Dermis microvascular lymphatic vessel endothelial cell (primary cell): ENCODE measurements at regions not wholly inside any gene's neighbourhood (a gene's known extent, or its start where the extent isn't known, plus 50 kb on each side); places are given as distances from the start of the nearest gene placed in this dataset.

ENCODE experiments used
- DNase-seq, 2 donors: peaks; one replicate each; pipeline versions ENCODE4 v3.0.0 to v3.0.0-alpha.2; 2010; ENCODE audit warnings: low read depth in 2 of 2

DNA sequence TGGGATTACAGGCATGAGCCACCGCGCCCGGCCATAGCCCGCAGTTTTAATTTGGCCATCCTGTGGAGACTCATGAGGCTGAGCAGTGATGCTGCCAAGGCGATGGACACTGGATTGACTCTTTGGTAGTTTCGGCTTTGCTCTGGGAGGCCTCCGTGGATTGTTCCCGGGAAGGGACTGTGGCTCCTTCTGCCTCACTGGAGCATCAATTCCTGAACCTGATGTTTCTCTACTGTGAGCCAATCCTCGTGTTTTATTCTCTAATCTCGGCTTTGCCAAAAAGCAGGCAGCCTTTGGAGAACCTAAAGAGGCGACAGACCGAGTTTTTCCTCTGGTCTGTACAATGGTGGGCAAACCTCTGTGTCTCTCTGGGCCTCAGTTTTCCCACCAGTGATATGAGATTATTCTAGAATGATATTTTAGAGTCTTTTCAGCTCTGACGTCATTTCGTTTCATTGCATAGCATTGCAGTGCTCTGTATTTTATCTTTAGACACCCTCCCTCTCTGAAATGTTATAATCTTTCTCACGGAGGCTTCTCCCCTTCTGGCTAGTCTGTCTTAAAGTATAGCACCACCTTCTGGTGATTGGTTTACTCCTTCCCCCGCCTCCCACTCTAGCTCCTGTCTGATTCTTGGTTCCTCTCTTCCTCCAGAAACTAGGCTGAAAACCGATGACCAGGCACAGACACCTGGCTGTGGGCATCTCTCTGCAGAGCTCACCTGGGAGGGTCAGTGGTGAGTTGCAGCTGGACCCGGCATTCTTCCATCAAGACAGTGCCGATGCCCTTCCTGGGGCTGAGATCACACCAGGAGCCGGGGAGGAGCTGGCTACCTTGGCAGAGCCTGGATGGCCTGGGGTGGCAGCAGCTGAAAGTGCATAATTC is 341.3 kb downstream of the MYCN start:
- DNase-seq, result peak in 1 of 2 donors; percentile 17

DNA sequence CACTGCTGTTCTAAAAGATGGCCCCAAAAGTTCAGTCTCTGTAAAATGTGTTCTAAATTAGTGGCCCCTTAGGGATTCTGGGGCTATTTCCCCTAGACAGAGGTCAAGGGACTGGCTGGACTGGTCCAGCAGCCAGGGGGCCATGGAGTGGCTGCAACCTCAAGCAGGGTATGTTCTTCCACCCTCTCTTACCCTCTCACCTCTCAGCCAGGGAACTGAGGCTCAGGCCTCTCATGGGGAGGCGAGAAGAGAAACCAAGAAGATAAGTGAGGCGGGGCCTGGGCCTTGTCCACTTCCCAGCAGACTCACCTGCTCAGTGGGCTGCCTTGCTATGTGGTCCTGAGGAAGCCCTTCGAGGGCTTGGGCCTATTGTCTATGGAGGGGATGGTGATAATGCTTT is 339.7 kb downstream of the MYCN start:
- DNase-seq, result no peak

DNA sequence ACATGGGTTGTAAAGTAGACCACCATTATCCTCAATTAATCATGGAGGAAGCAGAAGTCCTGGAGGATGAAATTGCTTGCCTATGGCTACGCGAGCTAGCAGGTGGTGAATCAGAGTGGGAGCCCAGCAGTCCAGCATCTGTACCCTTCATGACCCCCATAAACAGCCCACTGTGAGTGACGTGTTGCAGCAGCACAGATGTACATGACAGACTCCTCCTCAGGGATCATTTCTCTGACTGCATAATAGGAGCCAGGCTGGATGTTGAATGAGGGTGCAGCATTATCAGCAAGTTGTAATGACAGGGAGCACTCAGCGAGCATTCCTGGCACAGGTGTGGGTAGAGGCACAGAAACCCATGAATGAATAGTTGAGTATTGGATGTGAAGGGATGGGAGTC is 339.3 kb downstream of the MYCN start:
- no peak for DNase-seq

DNA sequence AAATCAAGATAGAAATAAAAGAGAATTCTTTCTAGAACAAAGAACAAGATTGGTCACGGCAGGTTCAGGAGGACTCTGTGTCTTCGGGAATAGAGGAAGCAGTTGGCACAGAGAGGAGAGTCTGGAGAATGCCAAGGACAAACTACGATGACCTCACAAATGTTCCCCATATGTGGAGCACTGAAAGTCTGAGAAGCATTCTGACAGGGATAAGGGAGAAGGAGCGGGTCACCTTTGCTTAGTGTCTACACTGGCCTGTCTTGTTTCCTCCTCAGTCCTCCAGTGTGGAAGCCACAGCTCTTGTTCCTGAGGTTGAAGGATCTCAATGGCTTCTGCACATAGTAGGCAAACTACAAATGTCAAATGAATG is 338.8 kb downstream of the MYCN start:
- no peak for DNase-seq

DNA sequence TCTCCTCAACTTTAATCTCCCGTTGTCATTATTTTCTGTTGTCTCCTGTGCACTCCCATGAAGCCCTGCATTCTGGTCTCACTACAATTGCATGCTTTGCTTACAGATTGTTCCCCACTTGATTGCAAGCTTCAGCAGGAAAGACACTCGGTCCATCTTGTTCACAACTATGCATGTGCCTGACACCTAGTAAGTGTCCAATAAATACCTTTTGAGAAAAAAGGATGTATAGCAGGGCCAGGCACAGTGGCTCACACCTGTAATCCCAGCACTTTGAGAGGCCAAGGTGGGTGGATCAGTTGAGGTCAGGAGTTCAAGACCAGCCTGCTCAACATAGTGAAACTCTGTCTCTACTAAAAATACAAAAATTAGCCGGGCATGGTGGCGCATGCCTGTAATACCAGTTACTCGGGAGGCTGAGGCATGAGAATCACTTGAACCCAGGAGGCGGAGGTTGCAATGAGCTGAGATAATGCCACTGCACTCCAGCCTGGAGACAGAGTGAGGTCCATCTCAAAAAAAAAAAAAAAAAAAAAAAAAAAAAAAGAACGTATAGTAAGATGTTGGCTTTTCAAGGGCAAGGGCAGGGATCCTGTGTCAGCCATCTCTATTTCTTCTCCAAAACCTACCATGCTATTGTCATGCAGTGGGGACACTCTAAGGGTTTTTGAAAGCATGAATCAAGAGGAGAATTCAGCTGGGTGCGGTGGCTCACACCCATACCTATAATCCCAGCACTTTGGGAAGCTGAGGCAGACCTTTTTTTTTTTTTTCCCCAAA is 338.3 kb downstream of the MYCN start:
- no peak for DNase-seq

DNA sequence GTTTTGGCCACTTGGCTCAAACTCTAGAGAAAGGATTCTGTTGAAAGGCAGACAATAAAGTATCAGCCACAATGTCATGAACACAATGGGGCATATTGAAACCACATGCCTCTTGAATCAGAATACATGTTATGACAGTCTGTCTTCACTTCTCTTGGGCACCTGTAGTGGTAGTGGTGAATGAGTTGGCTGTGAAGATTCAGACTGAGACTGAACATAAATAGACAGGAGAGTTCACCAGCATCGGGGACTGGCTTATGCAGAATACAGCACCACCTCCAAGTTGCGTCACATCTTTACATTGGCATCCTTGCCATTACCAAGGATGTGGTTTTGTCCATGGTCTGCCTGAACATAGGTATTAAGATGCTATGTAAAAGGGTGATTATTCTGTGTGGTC is 336.8 kb downstream of the MYCN start:
- DNase-seq, result no peak

DNA sequence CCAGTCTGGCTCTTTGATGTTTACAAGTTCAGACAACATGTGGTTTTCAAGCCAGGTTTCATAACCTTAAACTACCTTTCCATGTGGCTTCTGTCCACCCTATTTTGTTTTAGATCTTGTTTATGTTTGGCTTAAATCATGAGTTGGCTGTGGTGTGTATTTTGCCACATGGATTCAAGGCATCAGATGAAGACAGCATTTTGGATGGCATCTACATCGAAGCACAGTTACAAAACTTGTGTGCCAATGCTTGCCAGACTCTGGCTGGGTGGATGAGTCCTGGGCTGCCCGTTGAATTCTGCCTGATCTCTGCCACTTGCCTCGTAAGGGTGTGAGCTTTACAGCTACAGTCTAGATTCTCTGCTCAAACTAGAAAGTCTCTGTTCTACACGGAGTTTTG is 335.3 kb downstream of the MYCN start:
- DNase-seq, result no peak

DNA sequence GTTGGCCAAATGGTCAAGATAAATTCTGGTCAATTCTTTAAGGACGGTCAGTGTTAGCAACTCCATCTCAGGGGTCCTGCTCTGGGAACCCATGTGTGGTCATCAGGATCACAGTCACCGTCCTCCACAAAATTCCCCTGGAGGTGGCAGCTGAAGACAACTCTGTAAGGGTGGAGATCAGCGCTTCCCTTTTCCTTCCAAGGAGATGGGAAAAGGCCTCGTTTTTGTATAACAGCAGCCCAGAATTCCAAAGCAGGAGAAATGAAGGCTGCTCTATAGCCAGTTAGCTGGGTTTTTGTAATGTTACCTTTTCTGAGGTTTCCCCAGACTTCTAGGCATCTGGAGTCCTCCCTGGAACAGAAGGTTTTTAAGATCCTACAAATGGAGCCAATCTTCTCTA is 334.8 kb downstream of the MYCN start:
- no peak for DNase-seq

DNA sequence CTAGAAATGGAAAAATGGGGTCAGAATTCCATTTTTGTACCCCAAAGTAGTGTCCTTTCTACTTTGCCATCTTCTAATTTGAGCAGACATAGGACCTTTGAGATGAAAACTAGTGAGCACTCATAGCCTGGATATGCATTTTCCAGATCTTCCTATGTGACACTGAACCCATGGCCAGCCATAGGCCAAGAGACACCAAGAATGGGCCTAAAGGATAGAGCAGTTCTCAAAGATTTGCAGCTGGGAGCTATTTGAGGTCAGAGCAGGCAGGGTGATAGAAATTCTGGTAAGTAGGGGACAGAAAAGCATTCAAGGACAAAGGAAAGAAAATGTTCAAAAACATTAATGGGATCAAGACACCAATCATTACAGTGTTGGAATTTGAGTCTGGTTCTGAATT is 332.8 kb downstream of the MYCN start:
- no peak for DNase-seq

DNA sequence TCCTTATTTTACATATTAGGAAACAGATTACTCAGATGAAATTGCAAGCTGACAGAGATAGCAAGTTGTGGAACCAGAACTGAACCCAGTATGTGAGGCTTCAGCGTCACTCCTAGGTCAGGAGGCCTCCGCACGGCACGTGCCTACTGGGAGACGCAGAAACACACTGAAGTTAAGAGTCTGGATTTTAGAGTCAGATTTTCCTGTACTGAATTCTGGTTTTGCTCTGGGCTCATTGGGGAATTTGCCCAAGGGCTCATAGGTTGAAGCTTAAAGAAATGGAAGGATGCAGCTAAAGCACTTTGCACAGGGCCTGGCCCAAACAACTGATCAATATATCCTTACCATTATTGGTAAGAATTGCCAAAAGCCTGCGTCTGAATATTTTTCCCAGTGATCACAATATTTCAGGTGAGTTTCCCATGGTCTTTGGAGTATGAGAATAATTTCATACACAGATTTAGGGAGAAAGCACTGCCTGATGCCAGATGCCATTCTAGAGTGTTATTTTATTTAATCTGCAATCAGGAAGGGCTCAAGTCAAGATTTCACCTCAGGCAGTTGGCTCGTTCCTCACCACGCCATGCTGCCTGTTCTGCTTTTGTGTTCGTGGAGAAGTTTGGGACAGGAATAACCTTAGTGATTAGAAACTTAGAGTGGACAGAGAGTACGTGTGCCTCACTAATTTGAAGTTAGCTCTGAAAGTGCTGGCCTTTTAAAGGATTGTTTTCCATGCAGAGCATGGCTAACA is 331.9 kb downstream of the MYCN start:
- DNase-seq, result no peak

DNA sequence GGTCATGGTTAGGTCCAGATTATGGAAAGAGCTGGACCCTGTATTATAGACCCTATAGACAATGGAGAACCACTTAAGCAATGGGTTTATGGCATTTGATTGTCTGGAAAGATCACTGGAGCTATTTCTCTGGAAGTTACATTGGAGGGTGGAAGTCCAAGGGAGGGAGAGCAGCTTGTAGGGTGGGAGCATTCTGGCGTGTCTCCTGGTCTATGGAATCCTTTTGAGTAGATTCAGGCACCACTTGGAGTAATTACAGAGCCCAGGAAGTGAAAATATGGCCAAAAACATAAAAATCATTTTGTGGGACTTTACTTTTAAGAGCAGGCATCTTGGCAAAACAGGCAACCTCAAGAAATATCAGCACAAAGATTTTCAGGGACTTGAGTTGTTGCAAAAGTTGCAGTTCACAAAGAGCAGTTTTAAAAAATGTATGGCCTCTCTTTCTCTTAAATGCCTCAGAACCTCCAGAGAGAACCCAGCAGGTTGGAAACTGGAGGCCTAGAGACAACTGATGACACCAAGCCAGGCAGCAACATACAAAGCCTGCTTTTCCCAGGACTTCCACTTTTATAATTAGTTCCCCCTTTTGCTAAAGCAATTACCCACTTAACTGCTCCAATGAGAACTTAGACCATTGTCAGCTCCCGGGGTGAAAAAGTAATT is 331.0 kb downstream of the MYCN start:
- DNase-seq, result no peak

DNA sequence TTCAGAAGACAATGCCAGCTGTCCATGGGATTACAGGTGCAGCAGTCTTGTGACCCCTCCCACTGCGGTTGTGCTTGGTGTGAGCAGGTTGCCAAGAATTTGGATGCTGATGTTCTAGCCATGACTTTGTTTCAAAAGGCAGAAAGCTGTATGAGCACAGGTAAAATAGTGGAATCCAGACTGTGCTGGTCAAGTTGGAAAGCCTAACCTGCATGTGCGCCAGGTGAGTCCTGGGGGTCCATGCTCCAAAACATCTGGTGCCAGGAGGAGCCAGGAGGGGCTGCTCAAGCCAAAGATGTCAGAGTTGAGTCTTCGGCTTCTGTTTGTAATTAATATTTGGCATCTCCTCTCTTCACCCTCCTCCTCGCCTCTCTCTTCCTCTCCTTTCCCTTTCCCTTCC is 330.1 kb downstream of the MYCN start:
- no peak for DNase-seq

DNA sequence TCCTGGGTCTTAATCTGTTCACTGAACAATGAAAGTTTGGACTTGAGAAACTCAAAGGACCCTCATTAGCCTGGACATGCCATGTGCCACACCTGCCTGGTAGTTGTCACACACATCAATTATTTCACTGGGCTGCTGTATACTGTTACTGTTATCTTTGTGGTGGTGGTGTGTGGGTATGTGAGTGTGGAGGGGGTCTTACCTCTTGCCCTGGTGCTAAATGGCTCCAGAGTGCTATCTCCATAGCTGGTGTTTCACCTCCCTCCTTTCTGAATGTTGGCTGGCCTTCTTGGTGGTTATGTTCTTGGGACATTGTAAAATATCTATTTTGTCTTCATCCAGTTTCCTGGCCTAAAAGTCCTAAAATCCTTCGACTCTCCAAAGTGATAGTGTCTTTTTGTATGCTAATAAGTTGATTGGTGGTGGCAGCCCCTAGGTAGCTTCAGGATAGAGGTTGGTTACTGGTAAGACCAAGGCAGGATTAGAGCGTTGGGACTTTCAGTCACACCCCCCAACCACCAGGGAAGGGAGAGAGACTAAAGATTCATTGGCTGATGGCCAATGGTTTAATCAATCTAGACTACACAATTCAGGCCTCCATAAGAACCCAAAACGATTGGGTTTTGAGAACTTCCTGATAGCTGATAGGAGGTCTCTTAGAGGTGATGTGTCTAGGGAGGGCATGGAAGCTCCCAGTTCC is 328.1 kb downstream of the MYCN start:
- no peak for DNase-seq

DNA sequence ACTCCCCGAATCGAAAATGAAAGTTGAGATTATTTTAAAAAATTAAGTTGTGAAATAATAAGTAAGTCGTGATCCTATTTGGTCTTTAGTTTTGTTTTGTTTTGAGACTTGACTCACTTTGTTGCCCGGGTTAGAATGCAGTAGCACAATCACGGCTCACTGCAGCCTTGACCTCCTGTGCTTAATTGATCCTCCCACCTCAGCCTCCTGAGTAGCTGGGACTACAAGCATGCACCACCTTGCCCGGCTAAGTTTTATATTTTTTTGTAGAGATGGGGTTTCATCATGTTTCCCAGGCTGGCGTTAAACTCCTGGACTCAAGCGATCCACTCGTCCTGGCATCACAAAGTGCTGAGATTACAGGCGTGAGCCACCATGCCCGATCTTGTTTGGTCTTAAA is 326.2 kb downstream of the MYCN start:
- DNase-seq, result no peak

DNA sequence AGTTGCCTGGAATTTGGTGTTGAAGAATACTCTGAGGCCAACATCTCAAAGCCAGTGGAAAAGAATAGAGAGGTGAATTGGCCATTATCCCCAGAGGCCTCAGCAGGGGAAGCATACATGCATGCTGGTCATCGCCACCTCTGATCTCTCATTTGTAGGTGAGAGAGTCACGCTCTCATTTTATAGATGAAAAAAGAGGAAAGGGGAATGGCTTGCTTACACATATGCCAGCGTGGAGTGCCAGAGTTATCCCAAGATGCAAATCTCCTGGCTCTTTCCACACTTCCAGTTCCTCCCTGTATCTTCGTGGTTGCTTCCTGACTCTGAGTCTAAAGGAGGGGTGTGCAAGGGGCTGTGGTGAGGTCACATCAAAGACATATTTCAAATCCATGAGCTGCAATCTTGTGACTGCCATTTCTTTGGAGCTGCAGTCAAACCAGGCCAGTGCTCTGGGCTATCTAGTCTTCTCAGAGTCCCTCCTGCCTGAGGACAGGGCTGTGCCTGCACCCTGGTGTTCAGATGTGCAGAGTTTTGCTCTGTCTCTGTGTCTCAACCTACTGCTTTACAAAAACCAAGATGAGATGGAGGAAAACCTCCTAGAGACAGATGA is 324.7 kb downstream of the MYCN start:
- no peak for DNase-seq

DNA sequence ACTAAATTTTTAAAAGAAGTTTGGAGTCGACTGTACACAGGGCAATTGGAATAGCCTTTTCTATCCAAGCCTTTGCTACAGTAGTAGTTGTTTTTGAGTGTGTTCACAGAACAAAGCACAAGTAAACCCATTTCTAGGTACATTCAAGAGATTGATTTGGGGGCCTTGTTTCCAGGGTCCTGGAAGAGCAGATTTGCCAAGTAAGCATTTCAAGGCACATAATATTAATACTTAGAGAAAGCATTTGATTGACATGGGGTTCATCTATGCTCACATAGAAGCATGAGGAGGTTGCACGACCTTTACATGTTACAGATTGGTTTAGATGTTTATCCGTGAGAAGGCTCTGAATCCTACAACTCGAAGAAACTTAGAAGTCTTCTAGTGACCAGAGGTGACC is 324.1 kb downstream of the MYCN start:
- DNase-seq, result no peak

DNA sequence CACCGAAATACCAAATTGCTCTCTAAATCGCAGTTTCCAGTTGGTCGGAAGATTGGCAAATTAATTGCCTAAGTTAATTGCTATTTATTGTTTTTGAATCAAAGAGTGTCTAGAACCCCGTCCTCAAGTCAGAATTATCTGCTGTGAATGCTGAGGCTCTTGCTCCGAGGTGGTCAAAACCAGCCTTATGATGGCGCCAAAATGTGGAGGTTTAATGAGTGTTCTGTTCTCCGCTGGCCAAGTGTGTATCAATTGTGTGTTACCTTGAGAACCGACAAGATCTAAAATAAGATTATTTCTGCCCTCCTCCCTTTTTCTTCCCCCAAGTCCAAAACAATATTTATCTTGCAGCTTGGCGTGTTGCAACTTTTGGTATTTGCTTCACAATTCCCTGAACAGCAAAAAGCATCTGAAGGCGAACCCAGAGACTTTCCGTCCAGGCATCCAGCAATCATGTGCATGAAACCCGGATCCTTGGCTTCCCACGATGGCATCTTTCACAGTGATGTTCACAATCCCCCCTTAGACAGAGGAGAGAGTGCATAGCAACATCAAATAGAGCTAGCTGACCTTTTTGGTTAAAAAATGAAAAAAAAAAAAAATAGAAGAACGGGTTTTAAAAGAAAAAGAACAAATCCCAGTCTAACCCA is 323.0 kb downstream of the MYCN start:
- no peak for DNase-seq

DNA sequence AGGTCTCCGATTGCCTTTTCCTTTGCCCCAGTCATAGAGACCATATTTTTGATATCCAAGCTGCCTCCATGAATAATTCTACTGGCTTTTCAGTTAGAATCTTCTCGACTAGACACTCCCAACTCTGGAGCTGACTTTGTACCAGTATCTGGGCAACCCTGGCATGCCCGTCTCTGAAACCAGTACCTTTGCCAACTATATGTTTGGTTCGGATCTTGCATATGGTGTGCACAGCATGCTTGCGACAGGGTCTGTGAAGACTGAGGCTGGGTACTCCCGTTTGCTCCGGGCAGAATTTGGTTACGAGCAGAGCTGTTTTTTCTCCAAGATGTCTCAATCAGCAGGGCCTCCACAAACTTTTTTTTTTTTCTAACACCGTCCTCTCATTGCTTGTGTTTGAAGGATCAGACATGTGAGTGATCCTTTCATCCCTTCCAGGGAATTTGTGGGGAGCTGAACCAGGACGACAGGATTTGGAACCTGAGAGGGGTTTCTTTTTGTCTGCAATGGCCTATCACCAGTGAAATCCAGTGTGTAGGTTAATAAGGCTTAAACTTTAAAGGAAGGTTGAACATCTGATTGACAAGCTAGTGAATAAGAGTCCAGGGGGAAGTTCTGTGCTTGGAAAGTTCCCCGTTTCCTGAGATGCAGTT is 322.3 kb downstream of the MYCN start:
- no peak for DNase-seq

DNA sequence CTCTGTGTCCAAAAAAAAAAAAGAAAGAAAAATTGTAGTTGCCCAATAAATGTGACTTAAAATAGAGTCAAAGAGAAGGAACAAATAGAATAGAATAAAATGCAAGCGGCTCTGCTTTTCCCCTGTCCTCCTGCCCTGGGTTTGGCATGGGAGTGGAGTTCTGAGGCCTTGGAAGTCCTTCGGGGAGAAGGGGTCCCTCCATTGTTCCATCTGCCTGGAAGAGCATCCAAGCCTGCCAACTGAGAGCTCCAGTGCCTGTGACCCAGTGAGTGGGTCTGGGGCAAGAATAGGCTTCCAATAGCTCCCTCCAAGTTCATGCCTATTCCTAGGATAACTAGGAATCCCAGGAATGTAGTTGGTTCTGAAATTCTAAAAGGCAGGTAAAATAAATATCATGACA is 321.4 kb downstream of the MYCN start:
- DNase-seq, result no peak

DNA sequence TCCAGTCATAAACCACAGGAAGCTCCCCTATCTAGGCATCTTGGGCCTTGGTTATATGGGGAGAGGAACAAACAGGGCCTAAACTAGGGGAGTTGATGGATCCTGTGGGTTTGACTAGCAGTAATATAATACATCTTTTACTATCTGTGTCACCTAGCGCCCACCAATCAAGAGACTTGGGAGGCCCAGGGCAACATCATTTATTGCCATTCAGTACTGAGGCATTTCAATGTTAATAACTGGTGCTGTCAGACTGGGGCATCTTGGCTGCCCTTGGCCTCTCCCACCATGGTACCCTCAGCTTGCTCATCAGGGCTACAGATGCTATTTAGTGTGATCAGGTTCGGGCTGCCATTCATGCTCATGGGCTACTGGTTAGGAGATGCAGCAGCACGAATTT is 320.7 kb downstream of the MYCN start:
- no peak for DNase-seq
